NK-92 (cell line): ENCODE measurements at regions not wholly inside any gene's neighbourhood (a gene's known extent, or its start where the extent isn't known, plus 50 kb on each side); places are given as distances from the start of the nearest gene placed in this dataset.

Experiments used
- DNase-seq: peaks from one replicate; lab custom pipeline; 2025; ENCODE audit not compliant: unreplicated experiment; lab: John Stamatoyannopoulos, UW

- DNase-seq = no peak
Measured at GRCh38 chr9:1658661-1659362, 356.3 kb upstream of the SMARCA2 start.

- DNase-seq = no peak
Measured at GRCh38 chr9:1659363-1659690, 355.8 kb upstream of the SMARCA2 start.

GRCh38 chr9:1668441-1668840, 346.7 kb upstream of the SMARCA2 start:
- DNase-seq = no peak

- no peak for DNase-seq
Measured at GRCh38 chr9:1673300-1673699, 341.8 kb upstream of the SMARCA2 start.

GRCh38 chr9:1676771-1677170, 338.4 kb upstream of the SMARCA2 start:
- no peak for DNase-seq

GRCh38 chr9:1683951-1684350, 331.2 kb upstream of the SMARCA2 start:
- DNase-seq = no peak

- DNase-seq = no peak
Measured at GRCh38 chr9:1698991-1699390, 316.2 kb upstream of the SMARCA2 start.

GRCh38 chr9:1701113-1701512, 314.0 kb upstream of the SMARCA2 start:
- DNase-seq = no peak

- no peak for DNase-seq
Measured at GRCh38 chr9:1702701-1703100, 312.4 kb upstream of the SMARCA2 start.

GRCh38 chr9:1707291-1707690, 307.9 kb upstream of the SMARCA2 start:
- no peak for DNase-seq

GRCh38 chr9:1708219-1708618, 306.9 kb upstream of the SMARCA2 start:
- no peak for DNase-seq

GRCh38 chr9:1709347-1709746, 305.8 kb upstream of the SMARCA2 start:
- no peak for DNase-seq

- DNase-seq = no peak
Measured at GRCh38 chr9:1712861-1713450, 302.2 kb upstream of the SMARCA2 start.

- no peak for DNase-seq
Measured at GRCh38 chr9:1713841-1714240, 301.3 kb upstream of the SMARCA2 start.

- DNase-seq = no peak
Measured at GRCh38 chr9:1717882-1718281, 297.3 kb upstream of the SMARCA2 start.

GRCh38 chr9:1718836-1719235, 296.3 kb upstream of the SMARCA2 start:
- DNase-seq = no peak

GRCh38 chr9:1721196-1721595, 294.0 kb upstream of the SMARCA2 start:
- DNase-seq = no peak

GRCh38 chr9:1722404-1722803, 292.7 kb upstream of the SMARCA2 start:
- DNase-seq = no peak

- no peak for DNase-seq
Measured at GRCh38 chr9:1723522-1724015, 291.6 kb upstream of the SMARCA2 start.

GRCh38 chr9:1726993-1727759, 288.0 kb upstream of the SMARCA2 start:
- DNase-seq = no peak

- no peak for DNase-seq
Measured at GRCh38 chr9:1729631-1730030, 285.5 kb upstream of the SMARCA2 start.

- no peak for DNase-seq
Measured at GRCh38 chr9:1732670-1733069, 282.5 kb upstream of the SMARCA2 start.
